ENCODE measurements at regions not wholly inside any gene's neighbourhood (a gene's known extent, or its start where the extent isn't known, plus 50 kb on each side); places are given as distances from the start of the nearest gene placed in this dataset.

DNA sequence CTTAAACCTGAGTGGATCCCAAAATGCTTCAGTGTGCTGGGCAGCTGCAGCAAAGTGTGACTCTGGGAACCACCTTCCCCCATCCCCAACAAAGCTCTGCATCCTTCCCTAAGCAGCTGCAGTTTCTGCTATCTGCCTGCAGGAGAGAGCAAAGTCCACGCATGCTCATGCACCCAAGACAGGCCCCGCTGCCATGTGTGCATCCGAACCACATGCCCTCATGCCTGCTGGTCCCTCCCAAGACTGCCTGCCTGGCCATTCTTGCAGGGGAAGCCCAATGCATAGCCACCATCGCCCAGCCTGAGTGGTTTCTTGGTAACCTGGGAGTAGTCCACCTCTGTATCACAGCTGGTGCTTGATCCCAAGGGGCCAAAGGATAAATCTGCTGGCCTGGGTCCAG, 94.3 kb upstream of the OLIG3 start:
- ChIA-PET POLR2A (no interaction called here), CTCF (interaction anchor here (1.1 to 1.5 kb wide), 2 partner anchors 14 to 23 kb away, joined by 3 read pairs; no protein-coding TSS in a partner anchor)
- Mint-ChIP-seq H3K4me3 (no peak overlapping the region), H3K4me1 (no peaks in the 10 kb centered on the region), H3K27me3 (peaks cover 41% of the 10 kb centered on the region), H3K9me3 (ENCODE audit: insufficient read depth) (peaks cover 4% of the 10 kb centered on the region), H3K27ac (no peak overlapping the region)
- Histone ChIP-seq H3K4me1 (ENCODE audit: control insufficient read depth in 2 of 2, insufficient read depth in 2 of 2, low read length in 2 of 2) (no peaks in the 10 kb centered on the region), H3K4me3 (ENCODE audit: control extremely low read depth in 1 of 5, extremely low read depth in 1 of 5, insufficient read depth in 1 of 5, low read depth in 2 of 5, low read length in 4 of 5) (no peak overlapping the region), H3K36me3 (replicated peaks in 1 of 2; ENCODE audit: control extremely low read depth in 1 of 2, control insufficient read depth in 1 of 2, extremely low read depth in 1 of 2, insufficient read depth in 2 of 2, low read length in 1 of 2) (no peaks in the 10 kb centered on the region), H3K27ac (ENCODE audit: low read length in 2 of 2) (no peak overlapping the region), H3K27me3 (replicated peaks in 1 of 4; ENCODE audit: control extremely low read depth in 1 of 4, control insufficient read depth in 3 of 4, insufficient read depth in 4 of 4, low read length in 3 of 4) (peaks cover 0 to 9% (median 7%) of the 10 kb centered on the region in 4 experiments), H3K9me3 (ENCODE audit: control extremely low read depth in 1 of 3, control insufficient read depth in 2 of 3, insufficient read depth in 1 of 3, low read length in 2 of 3) (peaks cover 0 to 16% (median 10%) of the 10 kb centered on the region in 3 donors), H3K79me2 (ENCODE audit: control insufficient read depth, insufficient read depth, low read length) (no peaks in the 10 kb centered on the region), H4K20me1 (ENCODE audit: control insufficient read depth, insufficient read depth, low read length, poor library complexity, severe bottlenecking) (no peaks in the 10 kb centered on the region), H3K4me2 (replicated peaks; ENCODE audit: low read depth, low read length, poor library complexity, severe bottlenecking) (no peak overlapping the region), H3K9ac (ENCODE audit: low read length) (no peak overlapping the region), H2AFZ (ENCODE audit: insufficient read depth, low read depth, low read length, poor library complexity, severe bottlenecking) (no peak overlapping the region)
- DNase-seq (no peak), ATAC-seq (ENCODE audit: low read depth) (no peak)
- intact Hi-C loops (cut with micrococcal nuclease), result no loop called here
- WGBS (ENCODE audit: insufficient coverage), result 88% methylated on average over 4 of the region's 4 CpGs
- TF ChIP-seq, protein P1, sequence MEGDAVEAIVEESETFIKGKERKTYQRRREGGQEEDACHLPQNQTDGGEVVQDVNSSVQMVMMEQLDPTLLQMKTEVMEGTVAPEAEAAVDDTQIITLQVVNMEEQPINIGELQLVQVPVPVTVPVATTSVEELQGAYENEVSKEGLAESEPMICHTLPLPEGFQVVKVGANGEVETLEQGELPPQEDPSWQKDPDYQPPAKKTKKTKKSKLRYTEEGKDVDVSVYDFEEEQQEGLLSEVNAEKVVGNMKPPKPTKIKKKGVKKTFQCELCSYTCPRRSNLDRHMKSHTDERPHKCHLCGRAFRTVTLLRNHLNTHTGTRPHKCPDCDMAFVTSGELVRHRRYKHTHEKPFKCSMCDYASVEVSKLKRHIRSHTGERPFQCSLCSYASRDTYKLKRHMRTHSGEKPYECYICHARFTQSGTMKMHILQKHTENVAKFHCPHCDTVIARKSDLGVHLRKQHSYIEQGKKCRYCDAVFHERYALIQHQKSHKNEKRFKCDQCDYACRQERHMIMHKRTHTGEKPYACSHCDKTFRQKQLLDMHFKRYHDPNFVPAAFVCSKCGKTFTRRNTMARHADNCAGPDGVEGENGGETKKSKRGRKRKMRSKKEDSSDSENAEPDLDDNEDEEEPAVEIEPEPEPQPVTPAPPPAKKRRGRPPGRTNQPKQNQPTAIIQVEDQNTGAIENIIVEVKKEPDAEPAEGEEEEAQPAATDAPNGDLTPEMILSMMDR (IDR thresholded peaks at IDR 0.05), result no peak
- TF ChIP-seq EZH2 (IDR thresholded peaks at IDR 0.05; ENCODE audit: borderline replicate concordance, insufficient read depth, low read depth, low read length, poor library complexity, severe bottlenecking), result no peak

DNA sequence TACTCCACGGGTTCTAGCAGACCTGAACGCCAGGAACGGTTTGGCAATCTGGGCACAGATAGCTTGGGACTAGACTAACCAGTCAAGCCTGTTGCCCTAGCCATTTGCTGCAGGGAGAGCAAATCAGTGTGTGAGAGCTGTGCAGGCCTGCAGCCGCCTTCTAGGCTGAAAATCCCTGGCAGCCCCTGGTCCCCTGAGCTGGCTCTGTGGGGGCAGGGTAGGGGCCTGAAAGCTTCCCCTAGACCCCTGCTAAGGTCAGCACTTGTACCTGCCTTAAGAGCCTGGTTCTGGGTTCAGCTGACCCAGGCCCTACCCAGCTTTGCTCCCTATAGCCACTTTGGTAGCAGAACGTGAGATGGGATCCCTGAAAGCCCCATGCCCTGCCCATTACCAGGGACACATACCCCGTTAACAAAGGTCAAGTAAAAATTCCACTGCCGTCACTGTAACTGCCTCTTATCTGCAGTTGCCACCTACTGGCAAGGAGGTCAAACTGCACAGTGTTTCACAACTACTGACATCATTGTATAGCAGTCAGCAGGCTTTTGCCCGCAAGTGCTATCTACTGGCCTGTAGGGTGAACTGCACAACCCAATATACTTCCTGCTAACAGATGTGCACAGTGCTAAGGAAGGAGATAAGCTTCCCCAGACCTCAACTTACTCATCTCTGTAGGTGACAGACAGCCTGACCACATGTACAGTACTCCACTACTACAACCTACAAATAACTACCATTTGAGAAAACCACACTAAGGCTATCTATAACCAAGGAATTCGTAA, 95.1 kb upstream of the OLIG3 start:
- TF ChIP-seq EZH2 (IDR thresholded peaks at IDR 0.05; ENCODE audit: borderline replicate concordance, insufficient read depth, low read depth, low read length, poor library complexity, severe bottlenecking), result no peak
- TF ChIP-seq, protein P1 (IDR thresholded peaks at IDR 0.05), result peak; percentile 52
- H2AFZ ChIP-seq (ENCODE audit: insufficient read depth, low read depth, low read length, poor library complexity, severe bottlenecking), result no peak overlapping the region
- 84% methylated on average over 7 of the region's 9 CpGs for WGBS (ENCODE audit: insufficient coverage)
- peaks cover 0 to 19% (median 10%) of the 10 kb centered on the region in 3 donors for H3K9me3 ChIP-seq (ENCODE audit: control extremely low read depth in 1 of 3, control insufficient read depth in 2 of 3, insufficient read depth in 1 of 3, low read length in 2 of 3)
- H3K9ac ChIP-seq (ENCODE audit: low read length), result no peak overlapping the region
- Mint-ChIP-seq H3K9me3 (ENCODE audit: insufficient read depth) (peaks cover 4% of the 10 kb centered on the region), H3K4me1 (no peaks in the 10 kb centered on the region), H3K27me3 (peaks cover 42% of the 10 kb centered on the region), H3K27ac (no peak overlapping the region), H3K4me3 (no peak overlapping the region)
- H3K4me2 ChIP-seq (replicated peaks; ENCODE audit: low read depth, low read length, poor library complexity, severe bottlenecking), result no peak overlapping the region
- H3K27me3 ChIP-seq (replicated peaks in 1 of 4; ENCODE audit: control extremely low read depth in 1 of 4, control insufficient read depth in 3 of 4, insufficient read depth in 4 of 4, low read length in 3 of 4), result peaks cover 0 to 9% (median 7%) of the 10 kb centered on the region in 4 experiments
- ATAC-seq (ENCODE audit: low read depth) (peak; percentile 85), DNase-seq (peak; percentile 38)
- ChIA-PET CTCF (interaction anchor here (0.7 to 1.0 kb wide), 2 partner anchors 247 to 496 kb away, joined by 3 read pairs; no protein-coding TSS in a partner anchor), POLR2A (no interaction called here)
- H3K4me3 ChIP-seq (ENCODE audit: control extremely low read depth in 1 of 5, extremely low read depth in 1 of 5, insufficient read depth in 1 of 5, low read depth in 2 of 5, low read length in 4 of 5), result no peak overlapping the region
- H3K79me2 ChIP-seq (ENCODE audit: control insufficient read depth, insufficient read depth, low read length), result no peaks in the 10 kb centered on the region
- H3K36me3 ChIP-seq (replicated peaks in 1 of 2; ENCODE audit: control extremely low read depth in 1 of 2, control insufficient read depth in 1 of 2, extremely low read depth in 1 of 2, insufficient read depth in 2 of 2, low read length in 1 of 2), result no peaks in the 10 kb centered on the region
- no peaks in the 10 kb centered on the region for H4K20me1 ChIP-seq (ENCODE audit: control insufficient read depth, insufficient read depth, low read length, poor library complexity, severe bottlenecking)
- no peak overlapping the region for H3K27ac ChIP-seq (ENCODE audit: low read length in 2 of 2)
- intact Hi-C loops (cut with micrococcal nuclease), result no loop called here
- H3K4me1 ChIP-seq (ENCODE audit: control insufficient read depth in 2 of 2, insufficient read depth in 2 of 2, low read length in 2 of 2), result no peaks in the 10 kb centered on the region
